ENCODE measurements at regions not wholly inside any gene's neighbourhood (a gene's known extent, or its start where the extent isn't known, plus 50 kb on each side); places are given as distances from the start of the nearest gene placed in this dataset.

DNA sequence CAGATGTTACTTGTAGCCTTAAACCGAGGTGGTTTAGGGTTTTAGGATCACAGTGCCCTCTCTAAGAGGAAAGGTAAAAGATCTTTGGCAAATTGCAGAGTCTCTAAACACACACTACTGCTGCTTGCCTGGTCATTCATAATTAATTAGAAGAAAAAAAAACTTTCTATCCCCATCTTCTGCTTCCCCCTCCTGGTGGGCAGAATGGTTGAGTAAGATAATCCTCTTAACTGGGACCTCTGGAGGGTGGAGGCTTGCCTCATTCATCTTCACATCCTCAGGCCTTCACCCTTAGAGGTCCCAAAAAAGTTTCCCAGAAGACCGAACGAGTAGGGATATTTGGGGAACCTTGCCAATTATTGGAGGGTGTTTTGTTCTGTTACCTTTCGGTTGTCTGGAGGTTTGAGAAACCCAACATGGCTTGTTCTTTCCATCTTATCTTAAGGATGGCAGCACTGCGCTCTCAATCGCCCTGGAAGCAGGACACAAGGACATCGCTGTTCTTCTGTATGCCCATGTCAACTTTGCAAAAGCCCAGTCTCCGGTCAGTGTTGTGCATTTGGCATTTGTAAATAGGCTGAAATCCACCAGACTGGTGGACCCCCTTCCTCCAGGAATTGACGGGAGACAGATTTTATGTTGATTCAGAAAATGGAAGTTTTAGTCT is 97.3 kb upstream of the DMRT1 start:
- TF ChIP-seq, protein P1, sequence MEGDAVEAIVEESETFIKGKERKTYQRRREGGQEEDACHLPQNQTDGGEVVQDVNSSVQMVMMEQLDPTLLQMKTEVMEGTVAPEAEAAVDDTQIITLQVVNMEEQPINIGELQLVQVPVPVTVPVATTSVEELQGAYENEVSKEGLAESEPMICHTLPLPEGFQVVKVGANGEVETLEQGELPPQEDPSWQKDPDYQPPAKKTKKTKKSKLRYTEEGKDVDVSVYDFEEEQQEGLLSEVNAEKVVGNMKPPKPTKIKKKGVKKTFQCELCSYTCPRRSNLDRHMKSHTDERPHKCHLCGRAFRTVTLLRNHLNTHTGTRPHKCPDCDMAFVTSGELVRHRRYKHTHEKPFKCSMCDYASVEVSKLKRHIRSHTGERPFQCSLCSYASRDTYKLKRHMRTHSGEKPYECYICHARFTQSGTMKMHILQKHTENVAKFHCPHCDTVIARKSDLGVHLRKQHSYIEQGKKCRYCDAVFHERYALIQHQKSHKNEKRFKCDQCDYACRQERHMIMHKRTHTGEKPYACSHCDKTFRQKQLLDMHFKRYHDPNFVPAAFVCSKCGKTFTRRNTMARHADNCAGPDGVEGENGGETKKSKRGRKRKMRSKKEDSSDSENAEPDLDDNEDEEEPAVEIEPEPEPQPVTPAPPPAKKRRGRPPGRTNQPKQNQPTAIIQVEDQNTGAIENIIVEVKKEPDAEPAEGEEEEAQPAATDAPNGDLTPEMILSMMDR (IDR thresholded peaks at IDR 0.05): no peak
- no peak for TF ChIP-seq POLR2A (IDR thresholded peaks at IDR 0.05)
